ENCODE measurements at regions not wholly inside any gene's neighbourhood (a gene's known extent, or its start where the extent isn't known, plus 50 kb on each side); places are given as distances from the start of the nearest gene placed in this dataset.

GRCh38 chr16:86018071-86018470 is 119.1 kb downstream of the IRF8 start:
- no peak overlapping the region for H3K27ac ChIP-seq (ENCODE audit: control insufficient read depth, insufficient read depth)
- FAIRE-seq, result no peak
- no peak overlapping the region for H3K4me2 ChIP-seq (ENCODE audit: control insufficient read depth, insufficient read depth)
- in situ Hi-C loops (cut with MboI) (loop anchor here (5.0 to 10.0 kb wide), 2 partner anchors 113 to 196 kb away; no protein-coding TSS in a partner anchor), intact Hi-C loops (cut with micrococcal nuclease; ENCODE audit: unreplicated experiment) (loop anchor here (5.0 kb wide), 1 partner anchor 41 kb away; no protein-coding TSS in a partner anchor)
- TF ChIP-seq RAD51 (IDR thresholded peaks at IDR 0.05) (no peak), POLR2AphosphoS2 (IDR thresholded peaks at IDR 0.05; ENCODE audit: low read depth, low read length) (no peak), REST (IDR thresholded peaks at IDR 0.05; ENCODE audit: low read depth, low read length) (no peak), ATF3 (IDR thresholded peaks at IDR 0.05; ENCODE audit: borderline replicate concordance, extremely low read depth, low read depth, low read length) (no peak), NFYA (IDR thresholded peaks at IDR 0.05; ENCODE audit: borderline replicate concordance, low read depth, low read length) (no peak), RAD21 (IDR thresholded peaks at IDR 0.05; ENCODE audit: insufficient read depth, low read depth, low read length) (no peak), GATAD2B (conservative IDR thresholded peaks at IDR 0.05; ENCODE audit: low read depth) (no peak), RBBP5 (conservative IDR thresholded peaks at IDR 0.05) (no peak), ZNF622 (IDR thresholded peaks at IDR 0.05) (no peak), NBN (IDR thresholded peaks at IDR 0.05) (no peak), IKZF1 (conservative IDR thresholded peaks at IDR 0.05) (no peak), TCF7 (IDR thresholded peaks at IDR 0.05; ENCODE audit: borderline replicate concordance) (no peak), POLR2A (IDR thresholded peaks at IDR 0.05; ENCODE audit: low read depth, low read length) (no peak), ATF7 (IDR thresholded peaks at IDR 0.05; ENCODE audit: low read depth) (no peak), SP1 (IDR thresholded peaks at IDR 0.05; ENCODE audit: low read depth, low read length) (no peak), BHLHE40 (IDR thresholded peaks at IDR 0.05; ENCODE audit: borderline replicate concordance in 1 of 2, low read depth in 2 of 2, low read length in 1 of 2) (no peak), USF1 (IDR thresholded peaks at IDR 0.05; ENCODE audit: borderline replicate concordance, extremely low read length, insufficient read depth, low read depth, low read length) (no peak), TAF1 (IDR thresholded peaks at IDR 0.05; ENCODE audit: borderline replicate concordance, low read depth, low read length) (no peak), NRF1 (conservative IDR thresholded peaks at IDR 0.05; ENCODE audit: low read depth, low read length) (no peak), EED (IDR thresholded peaks at IDR 0.05; ENCODE audit: low read depth) (no peak)
- no peak overlapping the region for H3K9ac ChIP-seq (ENCODE audit: control insufficient read depth, insufficient read depth, low read length)
- no peaks in the 10 kb centered on the region for H3K27me3 ChIP-seq (replicated peaks in 1 of 2; ENCODE audit: control insufficient read depth in 2 of 2, insufficient read depth in 2 of 2, low read length in 1 of 2)
- H3K36me3 ChIP-seq (ENCODE audit: control insufficient read depth in 2 of 2, insufficient read depth in 2 of 2, low read length in 1 of 2), result no peaks in the 10 kb centered on the region
- no peaks in the 10 kb centered on the region for H3K79me2 ChIP-seq (ENCODE audit: control insufficient read depth, insufficient read depth, low read length)
- ChIA-PET POLR2A (no interaction called here), CTCF (interaction anchor here (1.3 to 17.2 kb wide), 3 partner anchors 31 to 196 kb away, joined by 3 to 345 read pairs (median 50); no protein-coding TSS in a partner anchor), RAD21 (ENCODE audit: unreplicated experiment) (interaction anchor here (12.2 kb wide), 1 partner anchor 30 kb away, joined by 157 read pairs; no protein-coding TSS in a partner anchor), SMC1A (ENCODE audit: uncharacterized antibody, unreplicated experiment) (interaction anchor here (15.0 to 16.1 kb wide), 2 partner anchors 24 to 197 kb away, joined by 229 to 338 read pairs; no protein-coding TSS in a partner anchor)
- no peak for DNase-seq (ENCODE audit: low read depth, low spot score)
- 28% methylated on average over 2 of the region's 2 CpGs for WGBS (ENCODE audit: insufficient coverage, insufficient replicate concordance, low lambda C conversion rate, missing lambda C conversion rate)
- H4K20me1 ChIP-seq (ENCODE audit: control insufficient read depth, insufficient read depth), result no peaks in the 10 kb centered on the region
- BruUV-seq (replicated peaks), result no TSS peak
- H3K4me3 ChIP-seq, result no peak overlapping the region
- peaks cover 7% of the 10 kb centered on the region for H3K4me1 ChIP-seq (ENCODE audit: control insufficient read depth, insufficient read depth, low read length)
- no peak overlapping the region for H2AFZ ChIP-seq (ENCODE audit: control insufficient read depth, low read depth, low read length)
- peaks cover 13% of the 10 kb centered on the region; the same call in 2 of the 3 replicates for H3K9me3 ChIP-seq (replicated peaks; ENCODE audit: control insufficient read depth, insufficient read depth, low read length)
- no peak; the same call in 2 of the 3 replicates for ATAC-seq

All from GM12878 (cell line).